ENCODE measurements at regions not wholly inside any gene's neighbourhood (a gene's known extent, or its start where the extent isn't known, plus 50 kb on each side); places are given as distances from the start of the nearest gene placed in this dataset.

DNA sequence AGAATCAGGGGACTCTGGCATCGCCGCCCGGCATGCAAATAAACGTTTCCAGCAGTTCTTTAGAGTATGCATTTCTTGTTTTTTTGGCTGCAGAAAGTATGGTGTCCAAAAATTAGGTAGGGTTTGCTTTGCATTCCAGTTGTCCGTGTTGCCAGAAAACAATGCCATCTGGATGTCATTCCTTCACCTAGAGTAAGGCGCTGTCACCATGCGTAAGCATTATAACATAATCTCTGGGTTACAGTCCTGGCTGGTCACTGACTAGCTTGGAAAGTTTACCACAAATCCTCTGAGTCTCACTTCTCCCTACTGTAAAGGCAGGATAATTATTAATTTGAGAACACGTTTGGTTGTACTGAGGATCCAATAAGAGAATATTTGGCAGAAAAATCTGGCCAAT lies 457.7 kb downstream of the XYLT1 start:
- no peak for TF ChIP-seq EZH2 (IDR thresholded peaks at IDR 0.05; ENCODE audit: insufficient read depth, low read length)
- TF ChIP-seq, protein P1, sequence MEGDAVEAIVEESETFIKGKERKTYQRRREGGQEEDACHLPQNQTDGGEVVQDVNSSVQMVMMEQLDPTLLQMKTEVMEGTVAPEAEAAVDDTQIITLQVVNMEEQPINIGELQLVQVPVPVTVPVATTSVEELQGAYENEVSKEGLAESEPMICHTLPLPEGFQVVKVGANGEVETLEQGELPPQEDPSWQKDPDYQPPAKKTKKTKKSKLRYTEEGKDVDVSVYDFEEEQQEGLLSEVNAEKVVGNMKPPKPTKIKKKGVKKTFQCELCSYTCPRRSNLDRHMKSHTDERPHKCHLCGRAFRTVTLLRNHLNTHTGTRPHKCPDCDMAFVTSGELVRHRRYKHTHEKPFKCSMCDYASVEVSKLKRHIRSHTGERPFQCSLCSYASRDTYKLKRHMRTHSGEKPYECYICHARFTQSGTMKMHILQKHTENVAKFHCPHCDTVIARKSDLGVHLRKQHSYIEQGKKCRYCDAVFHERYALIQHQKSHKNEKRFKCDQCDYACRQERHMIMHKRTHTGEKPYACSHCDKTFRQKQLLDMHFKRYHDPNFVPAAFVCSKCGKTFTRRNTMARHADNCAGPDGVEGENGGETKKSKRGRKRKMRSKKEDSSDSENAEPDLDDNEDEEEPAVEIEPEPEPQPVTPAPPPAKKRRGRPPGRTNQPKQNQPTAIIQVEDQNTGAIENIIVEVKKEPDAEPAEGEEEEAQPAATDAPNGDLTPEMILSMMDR (IDR thresholded peaks at IDR 0.05; ENCODE audit: insufficient read depth, low read depth, low read length), result no peak

All from astrocyte (in vitro differentiated cells and primary cell).